Heart right ventricle (tissue), 16 donors: ENCODE measurements at regions not wholly inside any gene's neighbourhood (a gene's known extent, or its start where the extent isn't known, plus 50 kb on each side); places are given as distances from the start of the nearest gene placed in this dataset.

Experiments
- ATAC-seq, 8 donors: fragments of 200-7000 bp; cut with Tn5 transposase; one replicate each; pipeline ENCODE4 v1.9.1; 2020; ENCODE audit warnings: mild to moderate bottlenecking in 8 of 8, moderate library complexity in 8 of 8, moderate number of reproducible peaks in 1 of 8
- DNase-seq, 2 donors: peaks; one replicate each; pipeline ENCODE4 v3.0.0-alpha.2; 2020
- H3K27ac ChIP-seq, 10 donors: fragments of 200-600 bp; sonication (generic) in 2 of 10; one replicate each; pipeline versions ENCODE4 v1.5.0 to v1.8.0; 2020 to 2022; ENCODE audit warnings: mild to moderate bottlenecking in 3 of 10
- H3K27me3 ChIP-seq, 7 donors: fragments of 200-600 bp; one replicate each; pipeline ENCODE4 v1.8.0; 2021 to 2022; ENCODE audit warnings: mild to moderate bottlenecking in 2 of 7
- H3K36me3 ChIP-seq, 9 donors: fragments of 200-600 bp; sonication (generic) in 1 of 9; one replicate each; pipeline versions ENCODE4 v1.5.0 to v1.8.0; 2020 to 2022; ENCODE audit warnings: mild to moderate bottlenecking in 2 of 9
- H3K4me1 ChIP-seq, 9 donors: fragments of 200-600 bp; sonication (generic) in 1 of 9; one replicate each; pipeline versions ENCODE4 v1.5.0 to v1.8.0; 2020 to 2022; ENCODE audit warnings: mild to moderate bottlenecking in 4 of 9
- H3K4me3 ChIP-seq, 10 donors: fragments of 200-600 bp; sonication (generic) in 2 of 10; one replicate each; pipeline versions ENCODE4 v1.5.0 to v1.8.0; 2020 to 2022; ENCODE audit warnings: mild to moderate bottlenecking in 7 of 10, moderate library complexity in 2 of 10
- H3K9me3 ChIP-seq, 11 donors: fragments of 200-600 bp in 10 of 11; sonication (generic) in 2 of 11; one replicate each; pipeline versions ENCODE4 v1.5.0 to v1.8.0; 2013 to 2022; ENCODE audit warnings: mild to moderate bottlenecking in 2 of 11, control low read depth in 1 of 11, moderate library complexity in 1 of 11
- CTCF ChIP-seq, 9 donors: fragments of 200-600 bp; sonication (generic) in 2 of 9; IDR thresholded peaks; one replicate each; pipeline versions ENCODE4 v1.5.0 to v1.8.0; 2021 to 2022; ENCODE audit warnings: antibody characterized with exemption in 9 of 9, mild to moderate bottlenecking in 5 of 9, moderate library complexity in 1 of 9
- WGBS, 2 donors: extraction: QIAGEN DNeasy Blood & Tissue Kit; methylation state at CpG; one replicate each; pipeline ENCODE4 v1.1.7; 2013; ENCODE audit warnings: inconsistent platforms in 1 of 2; 5-methylcytosine and 5-hydroxymethylcytosine counted together
- intact Hi-C, 10 donors: fragments of 100-400 bp; cut with DNase I; formaldehyde crosslinking; loops; one replicate each; pipeline versions ENCODE4 v1.11.1 to v1.14.2; 2022
- donor health status: Arrhythmogenic right ventricular cardiomyopathy.
- donor health status: ischemic (EF 13 %, LVEDD 7.1; RV severe dilation, severe dysfunction).
- donor health status: healthy with polysubstance abuse.
- donor health status: DM: no; HTN: yes; CAD: no.
- donor health status: DM: no; HTN: no; CAD: no.
- donor health status: ischemic (EF 25% LVEDD 6.9; RV normal size, moderate dysfunction).
- donor health status: ischemic (EF 25% LVEDD 5.7; RV mildly dilated, moderate dysfunction).
- donor health status: healthy.
- donor health status: DM: yes; HTN: yes; CAD: no.
- donor health status: Ischemic cardiomyopathy.
- donor health status: ischemic (EF 35%, LVEDD 5.7; RV mildly dilated, moderate dysfunction).
- donor health status: nonischemic (EF 11% LVEDD 7.7; RV severe dilation, severe dysfunction).
- donor health status: DM: yes; HTN: yes; CAD: no.
- donor health status: PGD.
- donor health status: ischemic (EF 29% LVEDD 5.4; RV normal size, mild dysfunction).
- donor health status: nonischemic (EF 23%, LVEDD 6.1; RV moderate dilation, normal function).

DNA sequence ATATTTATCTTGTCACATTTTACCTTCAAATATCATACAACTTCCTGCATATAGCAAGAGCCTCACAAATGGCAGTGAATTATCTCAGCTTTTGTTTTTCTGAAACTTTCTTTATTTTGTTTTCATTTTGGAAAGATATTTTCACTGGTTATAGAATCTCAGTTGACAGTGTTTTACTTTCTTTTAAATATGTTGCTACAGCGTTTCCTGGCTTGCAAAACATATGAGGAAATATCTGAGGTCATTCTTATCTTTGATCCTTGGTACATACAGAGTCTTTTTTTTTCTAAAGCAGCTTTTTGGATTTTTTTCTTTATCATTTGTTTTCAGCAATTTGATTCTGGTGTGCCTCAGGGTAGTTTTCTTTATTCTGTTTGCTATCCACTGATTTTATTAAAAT lies 77.6 kb upstream of the CEP78 start:
- H3K4me3 ChIP-seq, result no peak overlapping the region
- H3K27me3 ChIP-seq, result no peaks in the 10 kb centered on the region
- intact Hi-C loops, result no loop called here
- no peaks in the 10 kb centered on the region for H3K36me3 ChIP-seq
- WGBS, 2 donors, result 43 to 44% methylated on average over 1 of the region's 1 CpG
- H3K9me3 ChIP-seq, result peaks cover 0 to 22% (median 0%) of the 10 kb centered on the region in 11 donors
- DNase-seq (no peak), ATAC-seq (no peak)
- H3K27ac ChIP-seq, result no peak overlapping the region
- no peak for TF ChIP-seq CTCF (IDR thresholded peaks at IDR 0.05)
- no peaks in the 10 kb centered on the region for H3K4me1 ChIP-seq

DNA sequence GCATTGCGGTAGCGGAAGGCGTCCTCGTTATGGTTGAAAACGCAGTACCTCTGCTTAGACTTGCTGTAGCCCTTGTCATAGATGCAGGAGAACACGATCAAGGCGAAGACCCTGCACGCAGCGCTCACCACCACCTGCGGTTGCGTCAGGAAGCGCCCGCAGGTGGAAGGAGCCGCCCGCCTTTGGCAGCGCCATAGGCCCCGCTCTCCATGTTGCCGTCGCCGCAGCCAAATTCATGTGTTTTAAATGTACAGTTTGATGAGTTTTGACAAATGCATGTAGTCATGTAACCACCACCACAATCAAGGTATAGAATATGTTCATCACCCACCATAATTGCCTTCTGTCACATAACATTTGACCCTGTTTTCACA lies 84.9 kb upstream of the CEP78 start:
- Histone ChIP-seq H3K9me3 (peaks cover 0 to 9% (median 0%) of the 10 kb centered on the region in 11 donors), H3K27me3 (no peaks in the 10 kb centered on the region), H3K27ac (no peak overlapping the region), H3K36me3 (no peaks in the 10 kb centered on the region), H3K4me1 (no peaks in the 10 kb centered on the region), H3K4me3 (no peak overlapping the region)
- DNase-seq (no peak), ATAC-seq (no peak)
- WGBS, 2 donors, result 98 to 99% methylated on average over 20 of the region's 20 CpGs
- intact Hi-C loops, result no loop called here
- no peak for TF ChIP-seq CTCF (IDR thresholded peaks at IDR 0.05)

- Histone ChIP-seq H3K9me3 (peaks cover 0 to 7% (median 0%) of the 10 kb centered on the region in 11 donors), H3K27me3 (no peaks in the 10 kb centered on the region), H3K27ac (no peak overlapping the region), H3K4me3 (no peak overlapping the region), H3K4me1 (no peaks in the 10 kb centered on the region), H3K36me3 (no peaks in the 10 kb centered on the region)
- ATAC-seq, result no peak
- 88 to 90% methylated on average over 25 of the region's 25 CpGs for WGBS, 2 donors
- no peak for DNase-seq
- no peak for TF ChIP-seq CTCF (IDR thresholded peaks at IDR 0.05)
- intact Hi-C loops, result no loop called here
Measured at GRCh38 chr9:78150312-78150982, 85.4 kb upstream of the CEP78 start.

- Histone ChIP-seq H3K27ac (no peak overlapping the region), H3K4me1 (peaks cover 0 to 5% (median 0%) of the 10 kb centered on the region in 9 donors), H3K36me3 (no peaks in the 10 kb centered on the region), H3K9me3 (peaks cover 0 to 6% (median 0%) of the 10 kb centered on the region in 11 donors), H3K4me3 (no peak overlapping the region), H3K27me3 (no peaks in the 10 kb centered on the region)
- intact Hi-C loops, result no loop called here
- no peak for TF ChIP-seq CTCF (IDR thresholded peaks at IDR 0.05)
- ATAC-seq, result no peak
- 67 to 78% methylated on average over 9 of the region's 9 CpGs for WGBS, 2 donors
- no peak for DNase-seq
Measured at GRCh38 chr9:78149702-78150291, 86.1 kb upstream of the CEP78 start.
